Small intestine (tissue), 7 donors: ENCODE measurements at regions not wholly inside any gene's neighbourhood (a gene's known extent, or its start where the extent isn't known, plus 50 kb on each side); places are given as distances from the start of the nearest gene placed in this dataset.

ENCODE experiments used
- DNase-seq, 2 donors: peaks; one replicate each; pipeline versions ENCODE4 v3.0.0 to v3.0.0-alpha.2; 2013
- FAIRE-seq: peaks from 2 replicates; lab custom pipeline; 2012; peaks lifted over from hg19 to GRCh38; lab: Jason Lieb, UNC
- H3K27ac ChIP-seq, 3 donors: one replicate each; pipeline ENCODE4 v1.5.1; 2013; ENCODE audit warnings: low read length in 2 of 3, mild to moderate bottlenecking in 2 of 3, control low read depth in 1 of 3, inconsistent platforms in 1 of 3, low read depth in 1 of 3, moderate library complexity in 1 of 3
- H3K27me3 ChIP-seq, 3 donors: one replicate each; pipeline ENCODE4 v1.6.1; 2013; ENCODE audit warnings: low read length in 3 of 3, inconsistent platforms in 1 of 3; ENCODE audit not compliant: control insufficient read depth in 3 of 3, insufficient read depth in 3 of 3
- H3K36me3 ChIP-seq, 3 donors: one replicate each; pipeline ENCODE4 v1.6.1; 2013; ENCODE audit warnings: low read length in 3 of 3, inconsistent platforms in 1 of 3, low read depth in 1 of 3, mild to moderate bottlenecking in 1 of 3, moderate library complexity in 1 of 3; ENCODE audit not compliant: control insufficient read depth in 3 of 3, insufficient read depth in 2 of 3
- H3K4me1 ChIP-seq, 3 donors: one replicate each; pipeline ENCODE4 v1.6.1; 2013; ENCODE audit warnings: low read length in 2 of 3, inconsistent platforms in 1 of 3, low read depth in 1 of 3, mild to moderate bottlenecking in 1 of 3, moderate library complexity in 1 of 3; ENCODE audit not compliant: control insufficient read depth in 3 of 3, insufficient read depth in 2 of 3
- H3K4me3 ChIP-seq, 3 donors: one replicate each; pipeline ENCODE4 v1.5.1; 2013; ENCODE audit warnings: low read length in 3 of 3, control low read depth in 1 of 3, inconsistent platforms in 1 of 3, low read depth in 1 of 3, mild to moderate bottlenecking in 1 of 3, moderate library complexity in 1 of 3
- H3K9me3 ChIP-seq, 2 donors: one replicate each; pipeline ENCODE4 v1.6.1; 2013; ENCODE audit warnings: low read depth in 1 of 2, low read length in 1 of 2; ENCODE audit not compliant: control insufficient read depth in 2 of 2, insufficient read depth in 1 of 2
- WGBS, 3 donors: extraction: QIAGEN DNeasy Blood & Tissue Kit; methylation state at CpG; one replicate each; pipeline ENCODE4 v1.1.7; 2013; 5-methylcytosine and 5-hydroxymethylcytosine counted together
- donor health status: healthy with polysubstance abuse.
- donor health status: control.
- donor health status: control.
- donor health status: Bipolar disorder and iron deficiency.
- donor health status: healthy.

DNA sequence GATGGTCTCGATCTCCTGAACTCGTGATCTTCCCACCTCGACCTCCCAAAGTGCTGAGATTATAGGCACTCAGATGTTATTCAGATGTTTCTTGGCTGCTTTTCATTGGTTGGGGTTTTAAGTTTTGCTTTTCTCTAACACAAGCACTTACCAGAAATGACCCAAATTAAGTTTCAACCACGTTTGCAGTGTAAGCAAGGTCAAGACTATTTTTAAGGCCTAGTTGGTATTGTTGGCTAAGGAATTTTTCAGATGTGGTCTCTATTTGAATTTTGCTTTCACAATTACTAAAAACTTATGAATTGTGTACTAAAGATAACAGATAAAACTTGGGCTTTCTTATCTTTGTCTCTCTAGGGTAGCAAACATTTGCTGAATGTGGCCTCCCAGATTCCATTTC is 1756.9 kb upstream of the TENM3 start:
- Histone ChIP-seq H3K4me1 (no peaks in the 10 kb centered on the region), H3K4me3 (no peak overlapping the region), H3K9me3 (no peaks in the 10 kb centered on the region), H3K36me3 (no peaks in the 10 kb centered on the region), H3K27ac (no peak overlapping the region), H3K27me3 (no peaks in the 10 kb centered on the region)
- no peak for DNase-seq
- no peak for FAIRE-seq
- WGBS, 3 donors: 68 to 79% (median 69%) methylated on average over 4 of the region's 4 CpGs

DNA sequence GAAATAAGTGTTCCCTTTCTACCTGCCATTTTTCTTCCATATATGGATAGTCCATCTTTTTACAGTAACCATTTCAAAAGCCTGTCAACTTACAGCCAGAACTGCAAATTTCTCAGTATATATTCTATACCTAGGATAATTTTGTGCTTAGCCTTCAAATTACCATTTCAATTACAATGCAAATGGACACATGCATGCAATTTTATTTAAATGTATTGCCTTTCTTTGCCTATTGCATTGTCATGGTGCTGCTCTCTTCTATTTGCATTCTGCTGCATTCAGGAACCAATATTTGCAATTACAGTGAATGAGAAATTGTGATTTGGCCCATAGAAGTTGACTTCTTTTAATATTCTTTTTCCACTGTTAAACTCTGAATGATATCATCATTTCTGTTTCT is 1753.4 kb upstream of the TENM3 start:
- Histone ChIP-seq H3K4me1 (no peaks in the 10 kb centered on the region), H3K4me3 (no peak overlapping the region), H3K27me3 (no peaks in the 10 kb centered on the region), H3K27ac (no peak overlapping the region), H3K9me3 (peaks cover 0 to 3% of the 10 kb centered on the region in 2 donors), H3K36me3 (no peaks in the 10 kb centered on the region)
- DNase-seq (no peak), FAIRE-seq (no peak)

DNA sequence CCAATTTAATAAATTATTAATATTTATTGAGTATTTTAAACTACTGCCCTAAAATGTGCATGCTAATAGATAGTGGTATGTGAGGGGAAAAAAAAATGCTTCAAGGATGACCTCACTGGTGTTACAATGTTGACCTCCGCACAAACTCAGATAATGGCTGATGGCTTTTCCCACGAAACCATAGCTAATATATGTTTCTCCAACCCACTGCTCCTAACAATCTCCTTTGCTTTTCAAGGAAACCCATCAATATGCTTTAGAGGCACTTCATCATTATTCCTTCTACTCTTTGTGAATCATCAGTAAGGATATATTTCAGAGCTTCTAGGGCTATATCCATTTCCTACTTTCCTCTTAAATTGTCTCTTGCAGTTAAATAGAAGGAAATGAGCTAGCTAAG is 1752.0 kb upstream of the TENM3 start:
- FAIRE-seq: no peak
- WGBS, 3 donors: 61 to 67% (median 64%) methylated on average over 2 of the region's 2 CpGs
- H3K27me3 ChIP-seq: no peaks in the 10 kb centered on the region
- H3K4me3 ChIP-seq: no peak overlapping the region
- H3K9me3 ChIP-seq: peaks cover 0 to 3% of the 10 kb centered on the region in 2 donors
- H3K27ac ChIP-seq: no peak overlapping the region
- H3K4me1 ChIP-seq: no peaks in the 10 kb centered on the region
- H3K36me3 ChIP-seq: no peaks in the 10 kb centered on the region
- DNase-seq: no peak

DNA sequence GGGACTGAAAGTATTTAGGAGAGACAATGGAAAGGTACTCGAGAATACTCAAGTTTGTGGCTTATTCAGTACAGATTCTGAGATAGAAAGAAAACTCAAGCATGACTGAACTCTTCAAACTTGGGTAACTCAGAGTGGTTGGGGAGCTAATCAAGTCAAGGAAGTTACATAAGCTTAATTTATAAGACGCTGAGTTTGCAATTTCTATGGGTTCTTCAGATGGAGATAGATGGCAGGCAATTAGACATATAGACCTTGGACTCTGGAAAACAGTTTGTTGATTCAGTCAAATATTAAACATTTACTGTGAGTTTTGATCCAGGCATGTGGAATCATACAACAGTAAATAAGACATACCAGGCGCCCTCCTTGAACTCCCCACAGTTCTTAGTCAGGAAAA is 1749.9 kb upstream of the TENM3 start:
- no peaks in the 10 kb centered on the region for H3K36me3 ChIP-seq
- DNase-seq (peak in 1 of 2 donors; percentile 4), FAIRE-seq (no peak)

DNA sequence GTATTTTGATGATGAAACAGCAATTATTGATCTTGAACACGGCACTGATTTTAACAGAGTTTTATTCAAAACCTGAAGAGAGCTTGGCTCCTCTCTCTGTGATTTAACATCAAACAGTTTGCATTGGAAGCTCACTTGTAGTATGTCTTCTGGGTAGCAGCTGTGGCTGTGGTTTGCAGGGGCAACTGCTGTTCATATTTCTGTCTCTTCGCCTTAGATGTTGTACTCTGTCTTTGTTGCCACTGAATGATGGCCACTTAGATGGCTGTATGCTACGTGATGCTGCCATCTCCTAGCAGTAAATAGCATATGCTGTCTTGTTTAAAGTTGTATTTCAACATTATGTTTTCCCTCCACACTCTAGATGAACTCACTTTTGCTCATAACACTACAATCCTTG is 1743.0 kb upstream of the TENM3 start:
- FAIRE-seq: no peak
- Histone ChIP-seq H3K4me3 (no peak overlapping the region), H3K27ac (no peak overlapping the region), H3K27me3 (no peaks in the 10 kb centered on the region), H3K9me3 (no peaks in the 10 kb centered on the region), H3K36me3 (no peaks in the 10 kb centered on the region), H3K4me1 (no peaks in the 10 kb centered on the region)
- 59 to 81% (median 69%) methylated on average over 3 of the region's 3 CpGs for WGBS, 3 donors
- no peak for DNase-seq

More for the DNA sequence above, 1749.9 kb upstream of the TENM3 start:
- Histone ChIP-seq H3K4me3 (no peak overlapping the region), H3K4me1 (no peaks in the 10 kb centered on the region), H3K27ac (no peak overlapping the region), H3K9me3 (peaks cover 0 to 3% of the 10 kb centered on the region in 2 donors), H3K27me3 (no peaks in the 10 kb centered on the region)
- 58 to 77% (median 60%) methylated on average over 3 of the region's 3 CpGs for WGBS, 3 donors

DNA sequence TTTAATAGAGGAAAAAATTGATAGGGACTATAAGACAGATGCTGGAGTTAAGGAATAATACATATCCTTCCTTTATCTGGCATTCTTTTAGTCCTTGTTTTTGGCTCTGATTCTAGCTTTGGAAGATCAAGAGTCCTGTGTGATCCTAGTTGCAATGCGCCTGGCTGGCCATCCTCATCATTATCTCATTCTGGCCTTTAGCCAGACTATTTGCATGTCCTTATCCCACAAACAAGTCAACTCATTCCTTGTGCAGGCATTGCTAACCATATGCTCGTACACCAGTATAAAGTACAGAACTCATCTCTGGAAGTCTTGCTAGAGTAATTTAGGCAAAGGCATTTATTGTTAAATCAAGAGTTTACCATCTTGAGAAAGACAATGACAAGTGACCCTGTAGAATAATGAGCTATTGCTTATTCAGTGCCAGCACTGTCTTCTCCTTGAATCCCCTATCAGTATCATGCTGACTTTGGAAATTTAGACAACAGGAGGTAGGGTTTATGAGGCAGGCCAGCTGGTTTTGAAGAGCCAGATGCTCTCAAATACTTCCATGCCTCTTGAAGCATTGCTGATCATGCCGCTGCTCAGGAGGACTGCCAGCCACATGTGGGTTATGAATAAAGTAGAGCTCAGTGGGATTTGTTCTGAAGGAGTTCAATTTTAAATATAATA is 1730.3 kb upstream of the TENM3 start:
- no peak for FAIRE-seq
- H3K4me1 ChIP-seq: no peaks in the 10 kb centered on the region
- H3K27me3 ChIP-seq: no peaks in the 10 kb centered on the region
- H3K27ac ChIP-seq: no peak overlapping the region
- H3K9me3 ChIP-seq: no peaks in the 10 kb centered on the region
- H3K4me3 ChIP-seq: no peak overlapping the region
- H3K36me3 ChIP-seq: no peaks in the 10 kb centered on the region
- DNase-seq: no peak
- WGBS, 3 donors: 53 to 70% (median 62%) methylated on average over 3 of the region's 3 CpGs

DNA sequence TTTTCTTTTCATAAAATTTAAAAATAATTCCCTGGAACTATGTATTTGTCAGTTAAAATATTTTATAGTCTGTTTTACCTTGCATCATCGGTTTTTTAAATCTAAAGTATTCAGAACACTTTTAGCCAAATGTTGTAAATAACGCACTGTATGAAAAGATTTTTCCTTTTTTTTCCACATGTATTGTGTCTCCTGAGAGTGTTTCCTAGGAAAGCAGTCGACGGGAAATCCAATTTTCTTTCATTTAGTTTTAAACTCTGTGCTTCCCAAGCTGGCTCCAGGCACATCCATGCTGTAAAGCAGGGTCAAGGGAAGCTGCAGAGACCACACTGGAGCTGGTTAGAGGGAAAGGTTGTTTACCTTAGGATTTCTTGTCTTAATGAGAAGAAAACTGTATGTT is 1724.3 kb upstream of the TENM3 start:
- Histone ChIP-seq H3K9me3 (no peaks in the 10 kb centered on the region), H3K27ac (no peak overlapping the region), H3K36me3 (no peaks in the 10 kb centered on the region), H3K27me3 (no peaks in the 10 kb centered on the region), H3K4me3 (no peak overlapping the region), H3K4me1 (no peaks in the 10 kb centered on the region)
- WGBS, 3 donors: 57 to 82% (median 71%) methylated on average over 4 of the region's 4 CpGs
- DNase-seq: no peak
- FAIRE-seq: no peak

DNA sequence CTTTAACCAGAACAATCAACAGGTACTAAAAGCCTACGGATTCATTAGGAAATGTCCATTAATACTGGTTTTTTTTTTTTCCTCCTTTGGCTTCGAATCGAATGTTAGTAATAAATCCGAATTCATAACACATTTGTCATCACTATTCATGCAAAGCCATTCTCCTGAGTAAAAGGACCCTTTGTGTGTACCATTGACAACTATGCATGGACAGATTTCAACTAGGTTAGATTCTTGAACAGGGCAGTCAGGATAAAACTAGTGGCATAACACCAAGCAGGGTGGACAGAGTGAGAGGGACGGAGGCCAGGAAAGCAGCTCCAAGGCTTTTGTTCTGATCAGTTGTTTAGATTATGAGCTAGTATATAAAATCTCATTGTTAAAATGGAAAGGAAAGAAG is 1722.0 kb upstream of the TENM3 start:
- H3K4me1 ChIP-seq: no peaks in the 10 kb centered on the region
- H3K9me3 ChIP-seq: no peaks in the 10 kb centered on the region
- H3K27me3 ChIP-seq: no peaks in the 10 kb centered on the region
- H3K27ac ChIP-seq: no peak overlapping the region
- no peaks in the 10 kb centered on the region for H3K36me3 ChIP-seq
- FAIRE-seq: no peak
- no peak overlapping the region for H3K4me3 ChIP-seq
- 75 to 79% (median 78%) methylated on average over 5 of the region's 5 CpGs for WGBS, 3 donors
- DNase-seq: no peak

DNA sequence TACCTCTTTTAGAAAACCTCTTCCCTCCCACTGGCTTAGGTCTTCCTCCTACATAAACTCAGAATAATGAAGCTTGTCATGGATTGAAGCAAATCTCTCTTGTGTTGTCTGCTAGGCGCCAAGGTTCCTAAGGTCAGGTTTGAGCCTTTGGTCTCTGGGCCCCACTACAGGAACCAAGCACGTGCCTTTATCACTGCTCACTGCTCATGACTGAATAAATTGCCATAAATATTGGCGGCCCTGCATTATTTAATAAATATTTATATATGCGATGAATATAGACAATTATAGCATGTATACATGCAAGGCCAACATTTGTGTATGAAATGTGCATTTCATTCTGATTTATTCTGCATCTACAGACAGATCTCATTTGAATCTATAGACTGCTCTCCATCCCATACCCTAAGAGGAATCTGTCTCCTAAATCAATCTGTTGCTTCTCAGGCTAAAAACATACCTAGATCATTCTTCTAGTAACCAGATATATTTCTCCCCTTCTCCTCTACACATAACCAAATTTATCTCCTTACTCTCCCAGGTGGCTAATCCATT is 1717.6 kb upstream of the TENM3 start:
- FAIRE-seq: no peak
- H3K36me3 ChIP-seq: no peaks in the 10 kb centered on the region
- H3K9me3 ChIP-seq: no peaks in the 10 kb centered on the region
- no peak overlapping the region for H3K27ac ChIP-seq
- peak in 1 of 2 donors; percentile 21 for DNase-seq
- no peaks in the 10 kb centered on the region for H3K27me3 ChIP-seq
- WGBS, 3 donors: 43 to 66% (median 51%) methylated on average over 4 of the region's 4 CpGs
- H3K4me1 ChIP-seq: no peaks in the 10 kb centered on the region
- no peak overlapping the region for H3K4me3 ChIP-seq
